Right ventricle myocardium inferior (tissue), 1 donor: ENCODE measurements at regions not wholly inside any gene's neighbourhood (a gene's known extent, or its start where the extent isn't known, plus 50 kb on each side); places are given as distances from the start of the nearest gene placed in this dataset.
"Not testable (repeated sequence)": the region's sequence is repeated elsewhere in the genome, so short reads cannot be mapped to it uniquely, and the experiment has no call there.

ENCODE experiments used
- ATAC-seq: fragments of 200-7000 bp; cut with Tn5 transposase; one replicate; pipeline ENCODE4 v1.9.1; 2020; ENCODE audit warnings: mild to moderate bottlenecking, moderate library complexity
- DNase-seq: peaks from one replicate; pipeline ENCODE4 v3.0.0; 2021; ENCODE audit errors: missing footprints
- intact Hi-C: fragments of 100-400 bp; cut with DNase I; formaldehyde crosslinking; loops from one replicate; pipeline ENCODE4 v1.11.0; 2022
- donor health status: DM: no; HTN: yes; CAD: no; lungs with severe emphysema.

DNA sequence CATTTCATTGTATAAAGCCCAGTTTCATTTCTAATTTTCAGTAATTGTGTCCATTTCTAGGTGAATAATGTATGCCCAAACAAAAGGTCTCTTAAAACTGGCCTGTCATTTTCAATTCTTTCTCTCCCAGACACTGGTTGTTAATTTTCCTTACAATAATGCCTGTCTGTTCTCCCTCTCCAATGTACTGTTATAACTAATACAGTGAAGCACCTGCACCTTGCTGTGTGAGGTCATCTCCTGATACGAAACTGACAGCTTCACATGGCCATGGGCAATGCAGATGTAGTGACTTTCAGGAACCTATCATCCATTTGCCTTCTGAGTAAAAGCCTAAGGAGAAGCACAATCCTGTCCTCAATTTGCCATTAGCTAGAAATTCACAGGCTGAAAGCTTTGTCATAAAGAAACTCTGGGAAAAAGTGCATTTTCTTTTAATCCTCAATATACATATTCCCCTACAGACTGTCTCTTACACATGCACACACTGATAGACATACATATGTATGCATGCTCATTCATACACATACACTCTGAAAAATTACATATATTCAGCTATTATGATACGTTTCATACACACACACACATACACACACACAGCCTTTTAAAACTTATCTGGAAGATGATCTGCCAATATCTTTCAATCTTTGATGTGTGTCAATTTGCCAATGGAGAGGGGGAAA is 1030.3 kb downstream of the TDRD15 start:
- intact Hi-C loops = no loop called here
- DNase-seq = no peak

DNA sequence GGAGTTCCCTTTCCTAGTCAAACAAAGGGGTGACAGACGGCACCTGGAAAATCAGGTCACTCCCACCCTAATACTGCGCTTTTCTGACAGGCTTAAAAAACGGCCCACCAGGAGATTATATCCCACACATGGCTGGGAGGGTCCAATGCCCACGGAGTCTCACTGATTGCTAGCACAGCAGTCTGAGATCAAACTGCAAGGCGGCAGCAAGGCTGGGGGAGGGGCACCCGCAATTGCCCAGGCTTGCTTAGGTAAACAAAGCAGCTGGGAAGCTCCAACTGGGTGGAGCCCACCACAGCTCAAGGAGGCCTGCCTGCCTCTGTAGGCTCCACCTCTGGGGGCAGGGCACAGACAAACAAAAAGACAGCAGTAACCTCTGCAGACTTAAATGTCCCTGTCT is 1032.9 kb downstream of the TDRD15 start:
- intact Hi-C loops = not testable (repeated sequence)

More for the DNA sequence above, 1030.3 kb downstream of the TDRD15 start:
- no peak for ATAC-seq

DNA sequence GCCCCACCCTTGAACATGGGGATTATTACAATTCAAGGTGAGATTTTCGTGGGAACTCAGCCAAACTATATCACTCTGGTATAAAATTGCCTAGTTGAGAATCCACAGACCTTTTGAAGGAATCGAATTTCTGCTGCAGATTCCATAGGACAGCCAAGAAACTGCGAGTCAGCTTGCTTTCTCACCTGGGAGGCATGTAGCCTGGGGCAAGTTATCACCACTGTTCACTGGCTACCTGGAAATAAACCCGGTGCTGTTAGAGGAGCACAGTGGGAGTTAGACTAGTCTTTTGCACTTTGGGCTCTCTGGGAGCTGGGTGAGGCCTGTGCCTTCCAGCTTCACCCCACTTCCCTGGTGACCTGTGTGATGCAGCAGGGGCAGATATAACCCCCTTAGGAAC is 1043.5 kb downstream of the TDRD15 start:
- no peak for DNase-seq
- intact Hi-C loops = no loop called here
- ATAC-seq = no peak

More for the DNA sequence above, 1032.9 kb downstream of the TDRD15 start:
- not testable (repeated sequence) for ATAC-seq, DNase-seq

DNA sequence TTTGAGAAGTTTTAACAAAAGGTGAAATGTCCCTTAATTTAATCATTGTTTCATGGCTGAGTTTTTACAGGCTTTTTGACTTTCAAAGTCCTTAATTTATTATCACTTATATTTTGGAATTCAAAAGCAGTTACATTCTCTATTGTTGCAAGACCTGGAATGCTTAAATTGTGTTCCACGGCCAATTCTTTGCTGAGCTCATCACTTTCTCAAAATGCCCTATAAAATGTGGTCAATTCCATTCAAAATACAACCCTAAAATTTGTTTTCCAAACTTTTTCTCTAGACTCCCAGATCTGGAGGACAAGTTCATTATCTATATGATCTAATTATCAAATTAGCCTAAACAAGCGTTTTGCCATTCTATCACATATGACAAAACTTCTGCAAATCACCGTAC is 1051.2 kb downstream of the TDRD15 start:
- intact Hi-C loops = no loop called here
- ATAC-seq (no peak), DNase-seq (no peak)

DNA sequence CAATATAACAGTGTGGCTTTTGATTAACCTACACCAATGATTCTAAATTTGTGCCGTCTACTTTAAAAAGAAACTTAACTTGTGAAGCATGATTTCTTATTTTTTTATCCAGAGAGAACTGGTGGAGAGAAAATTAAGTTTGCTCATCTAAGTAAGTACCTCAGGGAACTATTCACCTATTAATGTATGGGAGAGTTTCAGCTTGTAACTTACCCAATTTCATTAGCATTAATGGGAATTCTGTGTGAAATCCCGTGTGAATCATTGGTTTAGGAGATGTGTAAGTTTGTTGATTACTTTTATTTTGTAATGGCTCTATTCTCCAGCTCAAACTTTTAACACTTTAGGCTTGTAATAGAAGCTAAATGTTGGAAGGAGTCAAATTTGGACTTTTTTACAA is 1061.5 kb downstream of the TDRD15 start:
- no peak for ATAC-seq
- DNase-seq = no peak
- intact Hi-C loops = no loop called here

DNA sequence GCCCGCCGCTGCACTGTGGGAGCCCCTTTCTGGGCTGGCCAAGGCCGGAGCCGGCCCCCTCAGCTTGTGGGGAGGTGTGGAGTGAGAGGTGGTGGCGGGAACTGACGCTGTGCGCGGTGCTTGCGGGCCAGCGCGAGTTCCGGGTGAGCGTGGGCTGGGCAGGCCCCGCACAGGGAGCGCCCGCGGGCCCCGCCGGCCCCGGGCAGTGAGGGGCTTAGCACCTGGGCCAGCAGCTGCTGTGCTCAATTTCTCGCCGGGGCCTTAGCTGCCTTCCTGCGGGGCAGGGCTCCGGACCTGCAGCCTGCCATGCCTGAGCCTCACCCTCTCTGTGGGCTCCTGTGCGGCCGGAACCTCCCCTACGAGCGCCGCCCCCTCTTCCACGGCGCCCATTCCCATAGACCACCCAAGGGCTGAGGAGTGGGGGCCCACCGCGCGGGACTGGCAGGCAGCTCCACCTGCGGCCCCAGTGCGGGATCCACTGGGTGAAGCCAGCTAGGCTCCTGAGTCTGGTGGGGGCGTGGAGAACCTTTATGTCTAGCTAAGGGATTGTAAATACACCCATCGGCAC is 1062.6 kb downstream of the TDRD15 start:
- DNase-seq, ATAC-seq, intact Hi-C loops: not testable (repeated sequence)

DNA sequence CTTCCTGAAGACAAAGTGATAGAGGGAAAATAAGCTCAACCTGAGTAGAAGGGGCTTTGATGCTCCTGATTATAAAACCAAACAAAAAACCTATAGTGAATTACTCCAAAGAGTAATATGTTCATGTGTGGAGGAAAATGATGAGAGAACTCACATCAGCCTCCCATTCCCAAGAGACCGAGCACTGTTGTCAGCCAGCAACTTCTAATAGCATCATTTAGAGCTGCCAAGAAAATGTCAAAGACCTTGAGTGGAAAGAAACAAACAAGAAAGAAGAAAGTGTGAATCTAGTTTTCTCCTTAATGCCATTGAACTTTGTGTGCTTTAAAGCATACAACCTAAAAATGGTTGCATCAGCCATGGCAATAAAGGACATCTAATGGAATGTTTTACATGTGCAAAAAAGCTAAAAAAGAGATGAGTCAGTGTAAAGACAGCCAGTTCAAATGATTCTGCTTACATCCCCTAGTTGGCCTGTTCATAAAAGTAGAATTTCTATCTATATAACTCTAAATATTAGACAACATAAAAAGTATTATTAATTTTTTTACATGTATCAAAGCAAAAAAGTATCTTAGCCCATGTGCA is 1066.2 kb downstream of the TDRD15 start:
- DNase-seq (no peak), ATAC-seq (no peak)

DNA sequence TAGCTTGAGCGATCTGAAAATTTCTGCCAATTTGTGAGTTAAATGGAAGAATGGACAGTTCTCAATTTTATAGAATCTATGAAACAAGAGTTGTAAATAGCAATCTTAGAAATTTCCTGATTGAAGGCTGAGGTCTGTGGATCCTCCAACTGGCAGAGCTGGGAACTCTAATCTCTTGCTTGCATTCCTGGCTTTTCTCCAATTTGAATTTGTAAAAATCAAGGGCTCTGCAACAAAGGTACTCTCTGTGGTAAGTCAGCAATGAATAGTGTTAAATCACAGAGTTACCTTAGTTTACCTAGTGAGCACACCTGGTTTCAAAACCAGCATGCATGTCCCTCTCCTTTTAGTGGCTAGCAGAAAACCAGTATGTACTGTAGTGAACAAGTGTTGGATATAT is 1070.5 kb downstream of the TDRD15 start:
- DNase-seq (no peak), ATAC-seq (no peak)
- intact Hi-C loops = no loop called here

More for the DNA sequence above, 1066.2 kb downstream of the TDRD15 start:
- intact Hi-C loops = no loop called here

DNA sequence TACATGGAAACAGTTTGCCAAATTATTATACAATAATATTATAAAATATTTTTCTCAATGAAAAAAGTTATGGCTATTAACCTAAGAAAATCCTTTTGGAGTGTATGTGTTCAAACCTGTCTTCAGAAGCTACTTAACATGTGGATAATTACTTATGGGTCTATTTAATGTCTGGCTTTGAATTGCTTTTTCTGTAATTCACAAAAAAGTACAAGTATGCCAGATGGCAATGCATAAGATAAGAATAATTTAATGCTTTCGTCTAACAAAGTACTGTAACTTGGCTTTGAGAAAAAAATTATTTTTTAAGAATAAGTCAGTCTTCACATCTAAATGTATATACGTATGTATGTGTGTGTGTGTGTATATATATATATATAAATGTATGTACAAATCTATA is 1073.0 kb downstream of the TDRD15 start:
- no peak for ATAC-seq
- no peak for DNase-seq
- intact Hi-C loops = no loop called here

DNA sequence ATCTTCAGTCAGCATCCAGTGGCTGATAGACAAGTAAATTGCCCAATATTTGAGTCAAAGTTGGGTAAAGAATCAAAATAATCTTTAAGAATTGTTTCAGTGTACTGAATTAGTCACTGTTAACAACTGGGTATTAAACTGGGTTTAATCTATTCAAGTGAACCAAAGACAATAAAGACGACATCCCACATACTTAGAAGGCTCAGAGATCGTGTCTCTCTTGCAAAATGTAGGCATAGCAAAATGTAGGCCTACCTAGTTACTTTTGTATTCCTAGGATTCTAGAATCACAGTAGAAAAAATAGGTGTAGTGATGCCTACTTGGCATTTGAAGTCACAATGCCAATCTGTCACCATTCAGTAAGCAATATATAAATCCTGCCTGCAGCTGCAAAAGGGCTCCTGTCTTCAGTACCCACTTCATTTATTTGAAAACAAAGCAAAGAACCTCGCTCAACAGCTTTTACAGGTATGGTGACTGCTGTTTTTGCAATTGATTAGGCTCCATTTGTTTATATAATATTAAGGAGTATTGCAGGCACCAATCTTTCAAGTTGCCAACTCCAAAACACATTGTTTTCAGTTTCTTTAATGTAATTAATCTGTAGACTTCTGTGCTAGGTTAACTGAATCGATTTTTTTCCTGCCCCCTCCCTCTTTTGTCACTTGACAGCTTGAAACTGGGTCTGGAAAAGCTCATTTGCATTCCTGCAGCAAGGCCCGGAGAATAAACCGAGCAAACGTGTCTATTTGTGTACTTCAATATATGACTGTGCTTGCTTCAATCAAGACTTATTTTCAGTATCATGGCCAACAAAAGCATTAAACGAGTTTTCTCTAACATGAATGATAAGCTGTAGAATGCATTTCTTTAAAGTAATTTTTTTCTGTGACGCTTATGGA is 1074.9 kb downstream of the TDRD15 start:
- intact Hi-C loops = no loop called here
- no peak for ATAC-seq
- no peak for DNase-seq

DNA sequence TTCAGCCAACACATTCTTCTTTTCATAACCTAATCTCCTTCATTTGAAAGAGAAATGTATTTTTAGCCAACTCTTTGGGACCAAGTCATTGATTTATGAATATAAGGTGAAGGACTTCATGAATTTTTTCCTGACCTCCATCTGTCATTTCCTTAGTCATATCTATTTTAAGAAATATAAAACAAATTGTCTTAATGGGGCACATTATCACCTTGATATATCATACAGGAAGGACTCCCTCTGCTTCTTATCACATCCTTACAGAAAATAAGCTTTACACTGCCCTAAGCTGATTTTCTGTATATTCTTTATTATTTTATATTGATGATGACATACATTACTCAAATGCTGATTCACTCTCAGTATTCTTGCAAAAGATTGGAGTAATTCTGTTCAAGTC is 1076.2 kb downstream of the TDRD15 start:
- intact Hi-C loops = no loop called here
- DNase-seq = no peak
- ATAC-seq = no peak

DNA sequence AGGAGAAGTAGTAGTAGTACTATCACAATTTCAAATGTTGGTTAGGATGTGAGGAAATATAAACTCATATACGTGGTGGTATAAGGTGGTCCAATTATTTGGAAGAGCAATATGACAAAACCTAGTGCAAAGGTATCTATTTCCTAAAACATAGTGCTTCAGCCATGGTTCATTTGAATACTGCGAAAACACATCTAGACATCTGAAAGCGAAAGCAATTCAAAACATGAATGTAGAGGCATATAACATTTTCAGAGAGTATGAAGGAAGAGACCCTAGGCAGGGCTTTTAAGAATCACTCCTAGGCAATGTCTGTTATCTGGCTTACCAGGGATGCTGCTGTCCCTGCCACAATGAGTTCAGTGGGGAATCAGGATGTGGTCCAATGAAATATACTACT is 1085.8 kb downstream of the TDRD15 start:
- ATAC-seq (no peak), DNase-seq (no peak)
- intact Hi-C loops = no loop called here

DNA sequence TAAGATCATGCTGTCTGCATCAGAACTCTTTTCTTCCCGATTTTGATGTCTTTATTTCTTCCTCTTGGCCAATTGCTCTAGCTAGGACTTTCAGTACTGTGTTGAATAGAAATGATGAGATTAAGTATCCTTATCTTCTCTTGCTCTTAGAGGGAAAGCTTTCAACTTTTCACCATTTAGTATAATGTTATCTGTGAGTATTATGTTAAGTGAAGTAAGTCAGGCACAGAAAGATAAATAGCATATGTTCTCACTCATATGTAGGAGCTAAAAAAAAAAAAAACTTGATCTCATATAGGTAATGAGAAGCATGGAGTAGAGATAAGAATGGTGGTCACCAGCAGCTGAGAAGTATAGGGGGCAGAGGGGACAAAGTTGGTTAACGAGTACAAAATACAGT is 1089.5 kb downstream of the TDRD15 start:
- ATAC-seq (no peak), DNase-seq (no peak)
- intact Hi-C loops = no loop called here

DNA sequence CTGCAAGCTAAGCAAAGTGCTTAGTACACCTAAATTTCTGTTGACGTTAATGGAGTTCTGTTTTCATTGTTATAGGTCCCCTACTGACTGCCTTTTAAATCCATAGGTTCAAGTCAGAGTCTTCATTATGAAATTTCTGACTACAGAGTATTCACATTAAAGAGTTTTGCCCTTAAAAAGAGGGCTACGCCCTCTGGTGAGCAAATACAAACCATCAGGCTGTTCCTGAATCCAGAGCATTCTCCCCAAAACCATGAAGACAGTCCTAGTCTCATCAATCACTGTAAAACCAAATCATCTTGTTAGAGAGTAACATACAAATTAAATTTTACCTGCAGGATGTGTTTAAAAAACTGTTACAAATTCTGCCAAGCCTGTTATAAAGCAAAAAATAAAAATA is 1091.7 kb downstream of the TDRD15 start:
- ATAC-seq = no peak
- intact Hi-C loops = no loop called here
- DNase-seq = no peak

DNA sequence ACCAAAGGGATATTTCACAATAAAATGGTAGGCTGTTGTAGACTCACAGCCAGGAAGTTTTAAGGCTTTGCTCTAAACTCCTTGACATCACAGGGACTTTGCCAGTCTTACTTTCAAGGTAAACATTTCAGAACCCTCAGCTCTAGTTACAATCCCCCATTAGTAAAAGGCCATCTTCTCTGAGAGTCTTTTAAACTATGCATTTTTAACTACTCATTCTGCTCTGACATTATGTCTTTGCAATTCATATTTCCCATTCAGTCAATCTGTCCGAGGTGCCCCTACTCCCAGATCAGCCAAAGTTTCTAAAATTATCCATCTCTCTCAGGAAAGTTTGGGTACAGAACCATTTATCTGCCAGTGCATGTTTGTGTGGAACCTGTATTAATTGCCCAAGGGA is 1094.1 kb downstream of the TDRD15 start:
- intact Hi-C loops = no loop called here
- DNase-seq = no peak
- ATAC-seq = no peak

DNA sequence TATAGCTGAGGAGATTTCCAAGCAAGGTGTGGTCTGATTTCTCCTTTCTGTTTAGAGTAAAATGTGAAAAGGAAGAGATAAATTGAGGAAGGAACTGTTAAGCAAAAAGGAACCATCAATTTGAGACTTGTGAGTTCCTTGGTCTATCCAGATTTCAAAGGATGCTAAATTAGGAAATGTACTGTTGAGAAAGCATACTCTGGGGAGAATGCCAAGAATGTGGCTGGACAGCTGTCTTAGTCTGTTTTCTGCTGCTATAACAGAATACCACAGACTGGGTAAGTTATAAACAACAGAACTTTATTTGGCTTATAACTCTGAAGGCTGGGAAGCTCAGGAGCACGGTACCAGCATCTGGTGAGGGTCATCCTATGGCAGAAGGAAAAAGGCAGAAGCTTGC is 1097.2 kb downstream of the TDRD15 start:
- DNase-seq (no peak), ATAC-seq (no peak)
- intact Hi-C loops = no loop called here

DNA sequence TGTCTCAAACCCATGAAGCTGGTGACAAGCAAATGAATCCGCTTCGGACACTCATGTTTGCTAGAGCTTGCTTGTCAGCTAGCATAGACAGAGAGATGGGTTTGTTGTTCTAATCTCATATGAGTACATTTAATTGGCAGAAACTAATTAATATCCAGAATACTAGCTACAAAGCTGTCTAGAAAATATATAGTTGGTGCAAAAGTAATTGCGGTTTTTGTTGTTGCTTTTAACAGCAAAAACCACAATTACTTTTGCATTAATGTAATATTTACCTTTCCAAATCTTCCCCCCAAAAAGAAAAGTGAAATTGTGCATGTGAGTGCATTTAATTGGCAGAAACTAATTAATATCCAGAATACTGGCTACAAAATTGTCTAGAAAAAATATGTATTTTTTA is 1115.2 kb downstream of the TDRD15 start:
- intact Hi-C loops = no loop called here
- ATAC-seq (no peak), DNase-seq (no peak)

DNA sequence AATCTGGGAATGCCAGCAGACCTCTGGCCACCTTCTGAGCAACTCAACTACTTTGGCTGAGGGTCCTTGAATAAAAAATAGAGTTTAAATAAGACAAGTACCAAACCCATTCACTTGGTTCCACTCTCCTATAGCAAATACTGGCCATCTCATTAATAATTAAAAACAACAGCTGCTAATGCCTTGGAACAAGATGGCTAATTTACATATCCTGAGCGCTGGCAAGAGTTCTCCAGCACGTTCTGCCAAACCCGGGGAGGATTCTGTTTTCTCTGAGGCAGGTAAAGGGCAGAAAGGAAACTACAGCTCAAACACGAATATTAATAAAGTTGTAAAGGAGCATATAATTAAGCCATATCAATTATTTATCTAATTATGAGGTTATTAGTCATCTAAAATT is 1123.7 kb downstream of the TDRD15 start:
- ATAC-seq (no peak), DNase-seq (no peak)
- intact Hi-C loops = no loop called here

DNA sequence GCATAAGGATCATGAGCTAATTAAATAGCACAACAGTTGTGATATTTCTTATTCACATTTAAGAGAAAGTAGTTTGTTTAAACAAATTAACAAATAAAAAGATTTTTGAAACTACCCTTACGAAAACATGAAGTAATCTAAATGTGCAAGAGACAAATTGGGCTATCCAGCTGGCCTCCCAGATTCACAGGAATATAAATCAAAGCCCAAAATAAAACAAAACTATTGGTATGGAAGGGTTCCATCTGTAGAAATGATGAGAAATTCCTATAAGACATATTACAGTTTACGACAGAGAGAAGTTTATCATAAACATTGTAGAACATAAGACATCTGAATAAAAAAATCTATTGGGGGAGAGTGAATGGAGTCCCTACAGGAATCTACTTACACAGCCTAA is 1125.1 kb downstream of the TDRD15 start:
- DNase-seq = no peak
- intact Hi-C loops = no loop called here
- no peak for ATAC-seq

DNA sequence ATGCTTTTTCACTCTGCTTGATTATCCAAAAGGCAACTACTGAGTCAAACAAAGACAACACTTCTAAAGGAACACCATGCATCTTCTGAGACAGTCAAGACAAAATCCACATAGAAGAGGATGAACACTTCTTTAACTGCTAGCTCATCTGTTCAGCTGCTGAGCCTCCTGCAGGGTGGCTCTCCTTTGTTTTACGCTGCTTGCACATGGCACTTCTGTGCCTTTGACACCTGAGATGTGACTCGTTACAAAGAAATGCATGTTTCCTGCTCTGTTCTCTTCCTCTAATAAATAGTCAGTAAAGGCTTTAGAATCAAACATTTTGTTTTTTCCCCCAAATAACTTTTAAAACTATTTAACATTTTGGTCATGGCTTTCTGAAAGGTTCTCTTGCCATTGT is 1129.4 kb downstream of the TDRD15 start:
- ATAC-seq (no peak), DNase-seq (no peak)
- intact Hi-C loops = no loop called here
